ENCODE measurements at regions not wholly inside any gene's neighbourhood (a gene's known extent, or its start where the extent isn't known, plus 50 kb on each side); places are given as distances from the start of the nearest gene placed in this dataset.
"Not testable (repeated sequence)": the region's sequence is repeated elsewhere in the genome, so short reads cannot be mapped to it uniquely, and the experiment has no call there.

DNA sequence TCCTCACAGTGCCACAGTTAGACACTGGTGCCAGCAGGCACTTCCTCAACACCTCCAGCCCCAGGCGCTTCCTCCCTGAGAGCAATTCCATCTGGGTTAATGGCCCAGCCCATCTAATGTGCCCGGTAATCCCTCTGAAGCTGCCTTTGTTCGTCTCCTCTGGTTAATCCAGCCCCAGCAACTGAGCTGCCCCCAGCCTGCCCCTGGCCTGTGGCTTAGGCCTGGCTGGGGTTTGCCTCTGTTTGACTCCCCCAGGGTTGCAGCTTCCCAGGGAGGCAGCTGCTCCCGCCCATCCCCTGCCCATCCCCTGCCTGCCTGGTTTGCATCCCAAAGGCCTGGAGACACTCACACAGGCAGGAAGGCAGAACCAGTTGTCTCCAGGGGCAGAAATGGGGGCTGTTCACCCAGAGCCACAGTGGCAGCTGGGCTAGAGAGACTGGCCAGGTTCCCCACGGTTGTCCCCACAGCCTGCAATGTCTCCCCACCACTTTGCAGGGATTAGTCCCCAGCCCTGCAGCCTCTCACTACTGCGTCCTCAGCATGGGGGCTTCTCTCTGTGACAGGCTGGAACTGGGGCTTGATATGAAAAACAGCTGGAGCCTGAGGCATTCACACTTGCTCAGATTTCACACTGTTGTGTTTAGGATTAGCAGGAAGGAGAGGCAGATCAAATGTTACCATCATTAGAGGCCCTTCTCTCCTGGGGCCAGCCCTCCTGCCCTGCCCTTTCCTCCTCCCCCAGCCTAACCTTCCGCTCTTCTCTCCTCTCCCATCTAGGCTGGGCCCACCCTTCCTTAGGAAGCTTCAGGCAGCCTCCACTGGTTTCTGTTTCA, 120.2 kb downstream of the TLR5 start:
- no peak for DNase-seq (ENCODE audit: low read depth)
- H3K4me3 ChIP-seq (ENCODE audit: low read length) = no peak overlapping the region
- TF ChIP-seq CTCF (conservative IDR thresholded peaks at IDR 0.05; ENCODE audit: low read length) = no peak

DNA sequence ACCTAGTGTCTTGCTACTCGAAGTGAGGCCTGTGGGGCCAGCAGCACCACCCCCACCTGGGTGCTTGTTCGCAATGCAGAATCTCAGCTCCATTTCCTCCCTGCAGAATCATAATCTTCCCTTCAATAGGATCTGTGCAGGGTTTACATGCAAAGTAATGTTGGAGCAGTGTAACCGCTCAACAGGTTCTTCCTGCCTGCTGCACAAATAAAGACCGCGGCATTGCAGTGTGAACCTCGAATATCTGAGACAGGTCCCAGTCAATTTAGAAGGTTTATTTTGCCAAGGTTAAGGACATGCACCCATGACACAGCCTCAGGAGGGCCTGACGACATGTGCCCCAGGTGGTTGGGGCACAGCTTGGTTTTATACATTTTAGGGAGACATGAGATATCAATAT, 119.2 kb downstream of the TLR5 start:
- no peak for TF ChIP-seq CTCF (conservative IDR thresholded peaks at IDR 0.05; ENCODE audit: low read length)
- no peak overlapping the region for H3K4me3 ChIP-seq (ENCODE audit: low read length)

DNA sequence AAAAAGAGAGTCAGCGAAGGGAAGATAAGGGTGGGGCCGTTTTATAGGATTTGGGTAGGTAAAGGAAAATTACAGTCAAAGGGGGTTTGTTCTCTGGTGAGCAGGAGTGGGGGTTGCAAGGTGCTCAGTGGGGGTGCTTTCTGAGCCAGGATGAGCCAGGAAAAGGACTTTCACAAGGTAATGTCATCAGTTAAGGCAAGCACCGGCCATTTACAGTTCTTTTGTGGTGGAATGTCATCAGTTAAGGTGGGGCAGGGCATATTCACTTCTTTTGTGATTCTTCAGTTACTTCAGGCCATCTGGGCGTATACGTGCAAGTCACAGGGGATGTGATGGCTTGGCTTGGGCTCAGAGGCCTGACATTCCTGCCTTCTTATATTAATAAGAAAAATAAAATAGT, 118.6 kb downstream of the TLR5 start:
- DNase-seq (ENCODE audit: low read depth); H3K4me3 ChIP-seq (ENCODE audit: low read length): not testable (repeated sequence)

More for the DNA sequence above, 119.2 kb downstream of the TLR5 start:
- no peak for DNase-seq (ENCODE audit: low read depth)

GRCh38 chr1:223025190-223025734, 117.8 kb downstream of the TLR5 start:
- not testable (repeated sequence) for H3K4me3 ChIP-seq (ENCODE audit: low read length); DNase-seq (ENCODE audit: low read depth)

GRCh38 chr1:223026639-223027038, 116.4 kb downstream of the TLR5 start:
- H3K4me3 ChIP-seq (ENCODE audit: low read length) = not testable (repeated sequence)

DNA sequence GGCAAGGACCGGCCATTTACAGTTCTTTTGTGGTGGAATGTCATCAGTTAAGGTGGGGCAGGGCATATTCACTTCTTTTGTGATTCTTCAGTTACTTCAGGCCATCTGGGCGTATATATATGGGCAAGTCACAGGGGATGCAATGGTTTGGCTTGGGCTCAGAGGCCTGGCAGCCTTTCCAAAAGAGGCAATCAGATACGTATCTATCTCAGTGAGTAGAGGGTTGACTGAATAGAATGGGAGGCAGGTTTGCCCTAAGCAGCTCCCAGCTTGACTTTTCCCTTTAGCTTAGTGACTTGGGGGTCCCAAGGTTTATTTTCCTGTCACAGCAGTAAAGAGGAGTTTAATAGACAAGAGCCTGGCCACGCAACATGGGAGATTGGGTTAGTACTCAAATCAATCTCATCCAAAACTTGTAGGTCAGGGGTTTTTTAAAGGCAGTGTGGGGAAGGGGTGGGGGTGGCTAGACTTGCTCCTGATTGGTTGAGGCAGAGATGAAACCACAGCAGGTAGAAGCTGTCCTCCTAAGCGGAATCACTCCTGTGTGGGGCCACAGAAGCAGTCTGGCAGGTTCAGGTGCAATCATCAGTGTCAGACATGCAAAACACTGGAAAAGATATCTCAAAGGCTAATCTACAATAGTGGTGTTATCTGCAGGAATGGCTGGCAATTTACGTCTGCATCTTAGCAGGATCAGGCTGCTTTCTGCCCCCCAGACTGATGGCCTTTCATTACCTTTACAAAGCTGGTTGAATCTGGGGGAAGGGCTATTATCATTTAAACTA, 112.9 kb downstream of the TLR5 start:
- no peak overlapping the region for H3K4me3 ChIP-seq (ENCODE audit: low read length)
- no peak for DNase-seq (ENCODE audit: low read depth)
- no peak for TF ChIP-seq CTCF (conservative IDR thresholded peaks at IDR 0.05; ENCODE audit: low read length)

More at GRCh38 chr1:223026639-223027038, 116.4 kb downstream of the TLR5 start:
- not testable (repeated sequence) for DNase-seq (ENCODE audit: low read depth)

- DNase-seq (ENCODE audit: low read depth) = no peak
- no peak overlapping the region for H3K4me3 ChIP-seq (ENCODE audit: low read length)
- no peak for TF ChIP-seq CTCF (conservative IDR thresholded peaks at IDR 0.05; ENCODE audit: low read length)
Measured at GRCh38 chr1:223030871-223031400, 112.1 kb downstream of the TLR5 start.

- no peak overlapping the region for H3K4me3 ChIP-seq (ENCODE audit: low read length)
- peak; percentile 72 for DNase-seq (ENCODE audit: low read depth)
- no peak for TF ChIP-seq CTCF (conservative IDR thresholded peaks at IDR 0.05; ENCODE audit: low read length)
Measured at GRCh38 chr1:223031733-223032601, 111.1 kb downstream of the TLR5 start.
